Loucy (cell line): ENCODE measurements at regions not wholly inside any gene's neighbourhood (a gene's known extent, or its start where the extent isn't known, plus 50 kb on each side); places are given as distances from the start of the nearest gene placed in this dataset.

Experiments used
- H2AFZ ChIP-seq: fragments of 200-600 bp; sonication (generic); 2 replicates; pipeline ENCODE4 v1.6.0; 2016; ENCODE audit warnings: antibody characterized with exemption, mild to moderate bottlenecking, low read length, moderate library complexity
- H3F3A ChIP-seq: fragments of 200-600 bp; 2 replicates; pipeline ENCODE4 v1.6.0; 2016; ENCODE audit warnings: antibody characterized with exemption, low read depth, mild to moderate bottlenecking
- H3K27me3 ChIP-seq: fragments of 200-600 bp; sonication (generic); 2 replicates; pipeline ENCODE4 v1.6.1; 2014; ENCODE audit warnings: low read length, mild to moderate bottlenecking; ENCODE audit not compliant: insufficient read depth, poor library complexity, severe bottlenecking
- H3K36me3 ChIP-seq: fragments of 200-600 bp; sonication (generic); 2 replicates; pipeline ENCODE4 v1.6.1; 2016; ENCODE audit warnings: low read length; ENCODE audit not compliant: insufficient read depth
- H3K4me1 ChIP-seq: fragments of 200-600 bp; sonication (generic); 2 replicates; pipeline ENCODE4 v1.5.1; 2014; ENCODE audit warnings: low read length, mild to moderate bottlenecking; ENCODE audit not compliant: insufficient read depth, poor library complexity, severe bottlenecking
- H3K4me2 ChIP-seq: fragments of 200-600 bp; sonication (generic); 2 replicates; pipeline ENCODE4 v1.6.0; 2014; ENCODE audit warnings: antibody characterized with exemption, low read length, low read depth, mild to moderate bottlenecking; ENCODE audit not compliant: poor library complexity, severe bottlenecking
- H3K4me3 ChIP-seq: fragments of 200-600 bp; sonication (generic); 2 replicates; pipeline ENCODE4 v1.5.1; 2014; ENCODE audit warnings: low read length, mild to moderate bottlenecking, mixed read lengths; ENCODE audit not compliant: poor library complexity, severe bottlenecking
- H3K79me2 ChIP-seq: fragments of 200-600 bp; sonication (generic); 2 replicates; pipeline ENCODE4 v1.6.1; 2014; ENCODE audit warnings: low read length; ENCODE audit not compliant: insufficient read depth
- H3K9ac ChIP-seq: fragments of 200-600 bp; sonication (generic); 2 replicates; pipeline ENCODE4 v1.6.0; 2014; ENCODE audit warnings: mild to moderate bottlenecking, low read depth, low read length, moderate library complexity; ENCODE audit not compliant: poor library complexity, severe bottlenecking
- H3K9me2 ChIP-seq: fragments of 200-600 bp; sonication (generic); replicated peaks from 2 replicates; pipeline ENCODE4 v1.6.1; 2016; ENCODE audit warnings: low read depth, low read length, mixed read lengths
- H3K9me3 ChIP-seq: fragments of 200-600 bp; sonication (generic); 2 replicates; pipeline ENCODE4 v1.6.1; 2014; ENCODE audit warnings: mild to moderate bottlenecking, antibody characterized with exemption, low read length, low read depth; ENCODE audit not compliant: insufficient read depth
- H4K20me1 ChIP-seq: fragments of 200-600 bp; sonication (generic); 2 replicates; pipeline ENCODE4 v1.6.0; 2014; ENCODE audit warnings: antibody characterized with exemption, low read length, mild to moderate bottlenecking; ENCODE audit not compliant: insufficient read depth, poor library complexity, severe bottlenecking
- CTCF ChIP-seq: fragments of 200-600 bp; sonication (generic); conservative IDR thresholded peaks from 2 replicates; pipeline ENCODE4 v1.5.1; 2014; ENCODE audit warnings: mild to moderate bottlenecking, antibody characterized with exemption, low read length
- EZH2phosphoT487 ChIP-seq: fragments of 200-600 bp; IDR thresholded peaks from 2 replicates; pipeline ENCODE4 v1.6.1; 2018; ENCODE audit warnings: antibody characterized with exemption, mild to moderate bottlenecking, moderate library complexity, borderline replicate concordance

GRCh38 chr10:4440260-4440659 is 385.7 kb upstream of the AKR1E2 start:
- no peaks in the 10 kb centered on the region for H3K79me2 ChIP-seq
- H2AFZ ChIP-seq = no peak overlapping the region
- H3K4me2 ChIP-seq = no peak overlapping the region
- no peaks in the 10 kb centered on the region for H3K36me3 ChIP-seq
- no peaks in the 10 kb centered on the region for H3K9me3 ChIP-seq
- H3K9ac ChIP-seq = no peak overlapping the region
- no peaks in the 10 kb centered on the region for H3K27me3 ChIP-seq
- no peaks in the 10 kb centered on the region for H3K4me1 ChIP-seq
- H3F3A ChIP-seq = no peaks in the 10 kb centered on the region
- no peaks in the 10 kb centered on the region for H3K9me2 ChIP-seq
- TF ChIP-seq CTCF (no peak), EZH2phosphoT487 (no peak)
- H4K20me1 ChIP-seq = no peaks in the 10 kb centered on the region
- H3K4me3 ChIP-seq = no peak overlapping the region

GRCh38 chr10:4437791-4438190 is 388.2 kb upstream of the AKR1E2 start:
- no peaks in the 10 kb centered on the region for H3K79me2 ChIP-seq
- no peaks in the 10 kb centered on the region for H3K36me3 ChIP-seq
- no peaks in the 10 kb centered on the region for H3K9me3 ChIP-seq
- H3K4me2 ChIP-seq = no peak overlapping the region
- no peaks in the 10 kb centered on the region for H3K4me1 ChIP-seq
- H3K9me2 ChIP-seq = no peaks in the 10 kb centered on the region
- no peak overlapping the region for H3K9ac ChIP-seq
- TF ChIP-seq EZH2phosphoT487 = no peak
- TF ChIP-seq CTCF = no peak
- no peaks in the 10 kb centered on the region for H3K27me3 ChIP-seq
- no peaks in the 10 kb centered on the region for H4K20me1 ChIP-seq
- no peak overlapping the region for H3K4me3 ChIP-seq
- H2AFZ ChIP-seq = no peak overlapping the region
- H3F3A ChIP-seq = no peaks in the 10 kb centered on the region

- no peaks in the 10 kb centered on the region for H3K79me2 ChIP-seq
- no peaks in the 10 kb centered on the region for H3F3A ChIP-seq
These were observed 388.9 kb upstream of the AKR1E2 start for GRCh38 chr10:4437061-4437460.

More at GRCh38 chr10:4437061-4437460, 388.9 kb upstream of the AKR1E2 start:
- Histone ChIP-seq H3K4me3 (no peak overlapping the region), H2AFZ (no peak overlapping the region), H3K9me2 (no peaks in the 10 kb centered on the region), H3K9ac (no peak overlapping the region), H4K20me1 (no peaks in the 10 kb centered on the region), H3K27me3 (no peaks in the 10 kb centered on the region), H3K4me2 (no peak overlapping the region), H3K4me1 (no peaks in the 10 kb centered on the region), H3K36me3 (no peaks in the 10 kb centered on the region), H3K9me3 (no peaks in the 10 kb centered on the region)
- no peak for TF ChIP-seq CTCF
